Neural cell (in vitro differentiated cells): ENCODE measurements at regions not wholly inside any gene's neighbourhood (a gene's known extent, or its start where the extent isn't known, plus 50 kb on each side); places are given as distances from the start of the nearest gene placed in this dataset.

ENCODE experiments used
- EP300 ChIP-seq: fragments of 450-650 bp; conservative IDR thresholded peaks from 2 replicates; pipeline ENCODE4 v1.6.1; 2014; ENCODE audit warnings: antibody characterized with exemption, mild to moderate bottlenecking, moderate library complexity; ENCODE audit not compliant: poor library complexity, severe bottlenecking
- EZH2 ChIP-seq: fragments of 200-600, 300-800 bp; shearing (Covaris generic), sonication (generic); IDR thresholded peaks from 2 replicates; pipeline ENCODE4 v1.6.1; 2014; ENCODE audit warnings: antibody characterized with exemption, low read length, borderline replicate concordance, mild to moderate bottlenecking; ENCODE audit not compliant: insufficient read depth, poor library complexity, severe bottlenecking
- POLR2AphosphoS5 ChIP-seq: IDR thresholded peaks from 2 replicates; pipeline ENCODE4 v1.6.1; 2012
- RAD21 ChIP-seq: fragments of 450-650 bp; conservative IDR thresholded peaks from 2 replicates; pipeline ENCODE4 v1.6.1; 2014; ENCODE audit warnings: antibody characterized with exemption, mild to moderate bottlenecking, moderate library complexity
- TF ChIP-seq, protein P1 (sequence below): fragments of 450-650 bp; IDR thresholded peaks from 2 replicates; pipeline ENCODE4 v1.5.1; 2014; ENCODE audit warnings: antibody characterized with exemption, mild to moderate bottlenecking, moderate library complexity; ENCODE audit not compliant: poor library complexity, severe bottlenecking

DNA sequence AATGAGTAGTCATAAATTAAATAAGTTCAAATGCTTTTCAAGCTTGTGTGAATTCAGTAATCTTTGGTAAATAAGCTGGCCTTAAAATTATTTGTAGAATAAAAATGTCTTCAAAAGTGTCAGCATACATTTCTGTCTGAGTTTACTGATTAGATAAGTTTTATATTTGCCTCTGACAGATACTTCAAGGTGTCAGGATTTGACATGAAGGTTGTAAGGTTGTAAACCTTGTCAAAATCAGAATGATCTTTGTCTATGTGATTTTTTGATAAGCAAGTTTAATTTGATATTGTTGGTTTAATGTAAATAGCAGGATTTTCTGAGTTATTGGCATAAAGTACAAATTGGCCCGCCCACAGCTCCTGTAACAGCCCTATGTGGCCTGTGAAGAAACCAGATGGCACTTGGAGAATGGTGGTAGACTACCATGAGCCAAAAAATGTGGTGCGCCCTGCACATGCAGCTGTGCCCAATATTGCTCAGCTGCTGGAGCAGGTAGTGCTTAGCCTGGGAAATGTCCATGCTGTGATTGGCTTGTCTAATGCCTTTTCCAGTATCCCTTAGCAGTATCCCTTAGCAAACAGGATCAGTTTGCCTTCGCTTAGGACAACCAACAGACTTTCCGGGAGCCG lies 188.0 kb upstream of the SPHKAP start:
- TF ChIP-seq RAD21: no peak
- peak; percentile 56 for TF ChIP-seq POLR2AphosphoS5
- TF ChIP-seq, protein P1, sequence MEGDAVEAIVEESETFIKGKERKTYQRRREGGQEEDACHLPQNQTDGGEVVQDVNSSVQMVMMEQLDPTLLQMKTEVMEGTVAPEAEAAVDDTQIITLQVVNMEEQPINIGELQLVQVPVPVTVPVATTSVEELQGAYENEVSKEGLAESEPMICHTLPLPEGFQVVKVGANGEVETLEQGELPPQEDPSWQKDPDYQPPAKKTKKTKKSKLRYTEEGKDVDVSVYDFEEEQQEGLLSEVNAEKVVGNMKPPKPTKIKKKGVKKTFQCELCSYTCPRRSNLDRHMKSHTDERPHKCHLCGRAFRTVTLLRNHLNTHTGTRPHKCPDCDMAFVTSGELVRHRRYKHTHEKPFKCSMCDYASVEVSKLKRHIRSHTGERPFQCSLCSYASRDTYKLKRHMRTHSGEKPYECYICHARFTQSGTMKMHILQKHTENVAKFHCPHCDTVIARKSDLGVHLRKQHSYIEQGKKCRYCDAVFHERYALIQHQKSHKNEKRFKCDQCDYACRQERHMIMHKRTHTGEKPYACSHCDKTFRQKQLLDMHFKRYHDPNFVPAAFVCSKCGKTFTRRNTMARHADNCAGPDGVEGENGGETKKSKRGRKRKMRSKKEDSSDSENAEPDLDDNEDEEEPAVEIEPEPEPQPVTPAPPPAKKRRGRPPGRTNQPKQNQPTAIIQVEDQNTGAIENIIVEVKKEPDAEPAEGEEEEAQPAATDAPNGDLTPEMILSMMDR: no peak
- TF ChIP-seq EP300: peak; percentile 80
- TF ChIP-seq EZH2: no peak
